ENCODE measurements at regions not wholly inside any gene's neighbourhood (a gene's known extent, or its start where the extent isn't known, plus 50 kb on each side); places are given as distances from the start of the nearest gene placed in this dataset.
"Not testable (repeated sequence)": the region's sequence is repeated elsewhere in the genome, so short reads cannot be mapped to it uniquely, and the experiment has no call there.

DNA sequence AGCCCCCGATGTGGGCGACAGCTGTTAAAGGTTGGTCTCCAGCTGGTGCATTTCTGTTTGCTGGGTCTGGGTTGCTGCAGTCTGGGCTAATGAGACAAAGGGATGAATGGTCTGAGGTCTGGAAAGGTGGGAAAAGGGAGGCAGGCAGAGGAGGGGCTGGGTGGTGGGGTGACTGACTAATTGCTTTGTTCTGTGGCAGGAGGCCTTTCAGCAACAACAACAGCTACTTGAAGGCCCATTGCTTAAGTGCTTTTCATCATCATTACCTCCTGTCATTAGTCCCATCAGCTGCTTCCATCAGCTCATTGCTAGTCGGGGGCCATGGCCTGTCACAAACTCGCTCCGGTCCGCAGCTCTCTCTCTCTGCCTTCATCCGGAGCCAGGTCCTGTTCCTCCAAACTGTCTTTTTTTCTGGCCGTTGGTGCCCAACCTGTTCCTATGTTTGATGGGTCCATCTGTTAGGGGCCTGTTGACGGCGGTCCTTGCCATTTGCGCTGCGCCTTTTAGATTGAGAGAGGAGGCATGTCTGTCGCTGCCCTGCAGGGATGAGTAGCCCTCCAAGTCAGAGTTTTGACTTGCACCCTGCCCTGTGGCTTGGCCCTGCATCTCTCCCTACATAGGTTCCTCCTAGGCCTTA lies 105.6 kb upstream of the PLXNA2 start:
- no peak for DNase-seq

DNA sequence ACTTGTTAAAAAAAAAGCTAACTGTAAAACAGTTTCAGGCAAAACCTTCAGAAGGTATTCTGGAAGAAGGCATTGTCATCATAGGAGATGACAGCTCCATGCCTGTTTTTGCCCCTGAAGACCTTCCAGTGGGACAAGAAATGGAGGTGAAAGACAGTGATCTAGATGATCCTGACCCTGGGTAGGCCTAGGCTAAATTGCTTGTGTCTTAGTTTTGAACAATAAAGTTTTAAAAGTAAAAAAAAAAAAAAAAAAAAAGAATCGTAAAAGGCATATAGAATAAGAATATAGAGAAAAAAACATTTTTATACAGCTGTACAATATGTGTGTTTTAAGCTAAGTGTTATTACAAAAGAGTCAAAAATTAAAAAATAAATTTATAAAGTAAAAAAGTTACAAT lies 106.6 kb upstream of the PLXNA2 start:
- DNase-seq: no peak

DNA sequence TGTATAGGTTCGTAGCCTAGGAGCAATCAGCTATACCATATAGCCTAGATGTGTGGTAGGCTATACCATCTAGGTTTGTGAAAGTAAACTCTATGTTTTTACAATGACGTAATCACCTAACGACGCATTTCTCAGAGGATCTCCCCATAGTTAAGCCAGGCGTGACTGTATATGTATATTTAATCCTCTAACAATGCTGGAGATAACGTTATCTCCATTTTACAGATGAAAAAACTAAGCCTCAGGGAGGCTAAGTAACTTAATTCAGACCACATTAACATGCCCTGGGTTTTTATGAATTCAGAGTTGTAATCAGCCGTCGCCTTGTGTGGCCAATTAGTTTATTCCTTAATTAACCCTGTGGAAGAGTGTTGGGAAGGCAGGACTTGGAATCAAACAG lies 107.7 kb upstream of the PLXNA2 start:
- no peak for DNase-seq

DNA sequence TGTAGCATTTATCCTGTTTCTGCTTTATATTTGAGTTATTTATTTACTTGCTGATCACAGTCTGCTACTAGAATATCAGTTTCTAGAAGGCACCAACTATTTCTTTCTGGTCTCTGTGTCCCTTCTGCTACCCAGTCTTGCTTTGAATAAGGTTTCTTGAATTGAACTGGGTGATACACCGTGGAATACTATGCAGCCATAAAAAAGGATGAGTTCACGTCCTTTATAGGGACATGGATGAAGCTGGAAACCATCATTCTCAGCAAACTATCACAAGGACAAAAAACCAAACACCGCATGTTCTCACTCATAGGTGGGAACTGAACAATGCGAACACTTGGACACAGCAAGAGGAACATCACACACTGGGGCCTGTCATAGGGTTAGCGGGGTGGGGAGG lies 109.6 kb upstream of the PLXNA2 start:
- DNase-seq: not testable (repeated sequence)

DNA sequence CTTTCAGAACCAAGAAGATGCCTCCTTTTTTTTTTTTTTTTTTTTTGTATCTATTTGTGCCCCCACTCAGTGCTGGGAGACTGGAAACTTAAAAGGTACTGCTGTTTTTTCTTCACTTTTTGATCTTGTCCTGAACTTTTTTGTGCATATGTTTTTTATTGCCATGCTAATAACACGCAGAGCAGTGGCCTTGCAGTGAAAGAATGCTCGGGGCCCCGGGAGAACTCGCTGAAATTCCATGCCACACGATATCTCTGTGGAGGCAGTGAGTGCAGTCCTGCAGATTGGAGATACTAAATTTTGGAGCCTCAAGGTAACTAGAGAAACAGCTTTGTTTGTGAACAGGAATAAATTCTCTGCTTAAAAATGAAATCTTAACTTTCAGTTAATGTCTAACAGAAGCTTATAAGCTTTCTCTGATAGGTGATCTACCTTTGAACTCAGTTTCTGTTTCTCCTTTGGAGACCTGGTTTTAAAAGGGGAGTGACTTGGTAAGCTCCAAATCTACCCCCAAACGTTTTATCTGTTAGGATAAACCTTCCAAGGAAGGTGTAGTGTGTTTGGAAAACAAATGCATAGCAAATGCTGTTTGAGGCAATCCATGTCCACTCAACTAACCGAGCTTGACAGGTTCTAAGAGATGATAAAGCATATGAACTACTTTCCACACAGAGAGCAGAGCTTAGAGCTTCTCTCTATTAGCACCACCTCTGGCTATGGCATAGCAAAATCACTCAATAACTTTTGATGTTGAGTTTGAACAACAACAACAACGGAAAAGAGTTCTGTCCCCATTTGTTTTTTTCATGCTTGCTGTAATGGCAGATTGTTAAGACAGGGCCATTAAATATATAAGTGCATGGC lies 113.7 kb upstream of the PLXNA2 start:
- DNase-seq: no peak

DNA sequence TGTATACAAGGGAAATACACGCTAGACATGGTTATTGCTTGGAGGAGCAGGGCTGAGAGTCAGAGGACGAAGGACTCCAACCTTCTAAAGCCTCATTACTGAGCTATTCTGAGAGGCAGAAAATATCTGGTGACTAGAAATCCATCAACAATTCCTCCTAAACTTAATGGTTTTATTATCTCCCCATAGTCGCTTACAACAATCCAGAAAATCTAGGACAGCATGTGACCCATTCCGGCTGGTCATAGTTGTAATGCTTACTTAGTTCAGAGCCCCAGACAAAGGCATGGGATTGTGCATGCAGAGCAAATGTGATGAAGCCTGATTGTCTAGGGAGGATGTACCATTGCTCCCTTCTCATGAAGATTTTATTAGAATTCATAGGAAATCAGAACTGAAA lies 114.5 kb upstream of the PLXNA2 start:
- DNase-seq: no peak

DNA sequence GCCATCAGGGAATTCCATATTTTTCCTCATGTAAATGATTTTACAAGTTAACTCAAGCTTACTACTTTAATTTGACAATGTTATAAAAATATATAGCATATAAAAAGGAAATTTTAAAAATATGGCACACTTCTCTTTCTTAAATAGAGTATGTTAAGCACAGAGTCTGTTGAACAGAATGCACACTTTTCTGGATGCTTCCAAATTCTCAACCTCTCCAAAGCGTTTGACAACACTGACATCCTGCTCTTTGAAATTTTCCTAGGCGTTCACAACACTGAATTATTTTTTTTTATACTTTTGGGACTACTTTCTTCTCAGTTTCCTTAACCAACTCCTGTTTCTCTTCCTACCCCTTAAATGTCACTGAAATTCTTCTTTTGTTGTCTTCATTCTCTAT lies 117.8 kb upstream of the PLXNA2 start:
- DNase-seq: no peak

DNA sequence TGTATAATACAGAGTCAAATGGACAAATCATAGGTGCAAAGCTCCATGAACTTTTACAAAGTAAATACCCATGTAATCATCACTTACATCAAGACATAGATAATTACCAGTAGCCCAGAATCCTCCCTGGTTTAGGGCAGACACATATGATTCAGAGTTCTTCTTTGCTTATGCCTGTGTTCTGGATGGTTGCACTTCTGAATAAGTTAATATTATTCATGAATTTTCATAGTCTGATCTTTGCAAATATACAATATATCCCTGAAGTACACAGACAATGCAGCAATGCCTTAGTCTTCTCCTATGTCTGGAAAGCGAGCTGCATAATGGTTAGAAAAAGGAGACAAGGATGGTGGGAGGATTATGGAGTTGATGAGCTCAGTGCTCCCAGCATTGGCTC lies 122.4 kb upstream of the PLXNA2 start:
- DNase-seq: no peak

DNA sequence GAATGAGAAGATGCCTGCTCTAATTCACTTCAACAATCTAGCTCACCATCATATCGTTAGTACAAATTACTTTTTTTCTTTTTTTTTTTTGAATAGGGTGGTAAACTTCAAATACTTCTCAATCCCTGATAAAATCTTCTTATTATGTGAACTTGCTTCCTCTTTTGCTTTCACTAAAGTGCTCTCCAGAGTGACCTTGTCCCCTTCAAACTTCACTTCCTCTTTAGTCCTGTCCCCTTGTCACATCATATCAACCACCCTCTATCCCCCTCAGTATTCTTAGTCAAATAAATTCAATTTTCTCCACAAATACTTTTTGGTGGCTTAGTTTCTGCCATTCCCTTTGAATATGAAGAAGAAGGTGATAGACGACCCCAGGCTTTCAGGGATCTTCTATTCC lies 124.9 kb upstream of the PLXNA2 start:
- no peak for DNase-seq

DNA sequence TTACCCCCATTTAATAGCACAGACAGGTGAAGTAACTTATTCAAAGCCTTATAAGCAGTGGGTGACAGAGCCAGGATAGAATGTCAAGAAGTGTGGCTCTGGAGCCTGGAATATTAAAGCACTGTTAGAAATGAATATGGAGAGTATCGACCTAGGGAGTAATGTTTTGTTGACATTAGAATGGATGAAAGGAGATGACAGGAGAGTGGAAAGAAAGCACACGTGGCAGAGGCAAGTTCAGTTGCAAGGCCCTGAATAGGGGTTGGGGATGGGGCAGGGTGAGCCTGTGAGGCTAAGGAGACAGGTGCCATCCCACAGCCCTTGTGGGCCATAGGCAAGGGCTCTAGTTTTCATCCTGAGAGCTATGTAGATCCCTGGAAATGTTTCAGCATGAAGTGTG lies 125.5 kb upstream of the PLXNA2 start:
- no peak for DNase-seq

DNA sequence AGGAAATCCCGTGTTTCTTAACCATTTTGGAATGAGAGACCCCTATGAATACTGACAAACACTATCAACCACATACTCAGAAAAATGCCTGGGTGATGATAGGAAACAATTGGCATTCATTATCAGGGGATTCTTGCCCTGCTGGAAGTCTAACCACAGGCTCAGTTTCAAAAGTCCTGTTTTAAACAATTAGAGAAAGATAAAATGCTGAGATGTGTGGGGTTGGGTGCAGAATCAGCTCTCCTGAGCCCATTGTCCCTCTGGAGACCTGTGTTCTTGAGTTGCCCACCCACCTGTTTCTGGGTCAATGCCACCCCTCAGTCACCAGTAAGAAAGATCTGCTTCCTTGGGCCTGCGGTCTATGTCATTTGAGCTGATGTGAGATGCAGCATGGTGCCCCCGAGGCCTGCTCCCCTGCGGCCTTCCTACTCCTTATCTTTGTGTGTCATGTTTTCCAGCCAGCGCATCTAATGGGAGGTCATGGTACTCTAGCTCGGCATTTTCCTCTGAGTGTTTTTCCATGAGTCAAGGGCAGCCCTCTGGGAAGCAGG lies 130.3 kb upstream of the PLXNA2 start:
- DNase-seq: no peak

DNA sequence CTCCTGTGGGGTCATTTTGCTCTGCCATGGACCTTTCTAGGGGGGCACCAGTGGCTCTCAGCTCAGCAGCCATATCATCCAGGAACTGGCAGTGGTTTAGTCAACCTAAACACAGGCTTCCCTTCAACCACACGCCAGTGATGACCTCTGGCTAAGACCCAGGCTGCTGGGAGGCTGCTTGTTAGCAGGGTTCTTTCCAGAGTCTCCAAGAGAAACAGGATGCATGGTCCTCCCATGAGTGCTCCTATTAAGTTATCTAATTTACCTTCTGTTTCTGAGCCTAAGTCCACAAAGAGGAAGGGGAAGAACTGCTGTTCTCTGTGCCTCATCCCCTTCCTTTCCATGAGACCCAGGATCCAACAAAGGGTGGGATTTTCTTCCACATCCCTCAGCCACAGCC lies 137.3 kb upstream of the PLXNA2 start:
- no peak for DNase-seq

DNA sequence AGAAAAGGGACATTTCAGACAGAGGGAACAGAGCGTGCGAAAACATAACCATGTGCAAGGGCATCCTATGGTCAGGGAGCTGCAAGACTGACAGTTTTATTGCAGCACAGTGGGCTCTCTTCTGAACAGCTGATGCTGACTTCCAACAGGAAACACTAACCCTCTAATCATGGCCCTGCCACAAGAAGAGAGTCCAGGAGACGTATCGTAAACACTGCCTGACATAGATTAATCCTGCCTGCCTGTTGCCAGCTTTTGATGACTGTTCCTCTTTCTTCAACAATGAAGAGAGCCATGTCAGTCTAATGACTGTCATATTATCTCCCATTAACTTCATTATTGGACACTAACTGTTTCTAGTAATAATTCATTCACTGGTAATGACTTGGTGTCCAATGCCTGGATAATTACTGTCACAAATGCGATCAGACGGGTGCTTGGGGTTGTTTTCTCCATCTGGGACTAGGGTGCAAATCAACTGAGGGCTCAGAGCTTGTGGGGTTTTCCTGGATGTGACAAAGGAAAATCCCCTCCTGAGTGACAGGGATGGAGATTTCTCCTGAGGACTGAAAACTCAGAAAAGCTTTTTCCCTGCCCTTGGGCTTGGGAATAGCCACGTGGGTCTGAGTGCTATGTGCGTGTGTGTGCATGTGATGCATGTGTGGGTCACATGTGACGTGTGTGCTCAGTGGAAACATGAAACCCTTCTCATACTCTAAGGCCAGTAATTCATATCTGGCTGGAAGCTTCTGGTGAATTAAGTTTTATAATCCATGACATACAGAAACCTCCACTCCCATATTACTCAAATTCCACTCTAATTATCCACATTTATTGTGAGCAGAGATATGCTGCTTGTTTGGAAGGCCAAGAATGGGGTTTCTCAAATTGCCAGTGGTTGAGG lies 144.0 kb upstream of the PLXNA2 start:
- no peak for DNase-seq

DNA sequence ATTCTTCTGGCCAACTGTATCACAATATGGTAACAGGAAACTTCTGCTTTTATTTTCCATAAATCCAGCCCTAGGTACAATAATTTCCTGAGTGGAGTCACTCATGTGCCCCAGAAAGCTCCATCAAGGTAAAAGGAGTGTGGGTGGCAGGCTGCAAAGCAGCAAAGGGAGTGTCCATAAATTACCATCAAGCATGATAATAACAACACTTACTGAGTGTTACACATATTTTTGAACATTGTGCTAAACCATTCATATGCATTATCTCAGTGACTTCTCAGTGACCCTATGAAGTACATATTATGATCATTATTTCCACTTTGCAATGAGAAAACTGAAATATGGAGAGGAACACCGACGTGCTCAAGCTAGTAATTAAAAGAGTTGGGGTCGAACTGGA lies 149.2 kb upstream of the PLXNA2 start:
- DNase-seq: no peak

DNA sequence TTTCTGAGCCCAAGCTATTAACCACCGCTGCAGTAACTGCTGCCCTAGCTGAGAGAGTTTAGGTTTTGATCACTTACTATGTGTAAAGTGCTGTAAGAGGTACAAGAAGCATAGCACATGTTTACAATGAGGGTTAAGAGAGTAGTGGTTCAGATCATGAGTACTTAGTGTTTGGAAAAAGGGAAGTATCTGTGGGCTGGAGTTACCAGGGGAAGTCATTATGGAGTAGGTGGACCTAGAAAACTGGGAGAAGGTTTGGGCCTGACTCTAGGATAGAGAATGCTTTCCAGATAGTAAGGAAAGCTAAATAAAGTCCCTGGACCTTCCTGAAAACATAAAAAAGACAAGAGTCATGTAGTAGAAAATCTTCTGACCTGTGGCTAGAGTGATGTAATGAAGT lies 149.6 kb upstream of the PLXNA2 start:
- DNase-seq: no peak

DNA sequence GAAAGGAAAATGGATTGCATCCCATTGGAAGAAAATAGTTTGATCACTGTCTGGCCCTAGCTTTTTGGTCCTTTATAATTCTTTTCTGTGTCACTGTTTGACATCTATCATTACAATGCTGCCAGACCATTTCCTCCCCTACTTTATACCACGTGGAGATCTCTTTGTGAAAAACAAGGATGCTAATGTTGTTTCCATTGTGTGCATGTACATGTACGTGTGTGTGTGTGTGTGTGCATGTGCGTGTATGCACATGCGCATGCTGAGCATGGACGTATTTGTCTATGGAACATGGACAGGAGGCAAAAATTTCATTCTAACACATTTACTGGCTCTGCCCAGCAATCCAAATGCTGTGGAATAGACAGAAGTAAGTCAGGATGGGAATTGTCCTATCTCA lies 153.1 kb upstream of the PLXNA2 start:
- DNase-seq: no peak

DNA sequence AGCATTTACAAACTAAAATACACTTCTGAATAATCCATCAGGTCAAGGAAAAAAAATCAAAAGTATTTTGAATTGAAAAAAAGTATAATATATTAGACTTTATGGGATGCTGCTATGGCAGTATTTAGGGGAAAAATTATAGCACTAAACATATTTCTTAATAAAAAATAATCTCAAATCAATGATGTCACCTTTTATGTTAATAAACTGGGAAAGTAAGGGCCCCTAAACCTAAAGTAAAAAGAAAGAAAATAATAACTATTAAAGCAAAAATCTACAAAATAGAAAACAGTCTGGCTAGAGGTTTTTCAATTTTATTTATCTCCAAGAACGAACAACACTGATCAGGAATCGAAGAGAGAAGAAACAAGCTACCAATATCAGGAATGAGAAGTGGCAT lies 160.8 kb upstream of the PLXNA2 start:
- no peak for DNase-seq

DNA sequence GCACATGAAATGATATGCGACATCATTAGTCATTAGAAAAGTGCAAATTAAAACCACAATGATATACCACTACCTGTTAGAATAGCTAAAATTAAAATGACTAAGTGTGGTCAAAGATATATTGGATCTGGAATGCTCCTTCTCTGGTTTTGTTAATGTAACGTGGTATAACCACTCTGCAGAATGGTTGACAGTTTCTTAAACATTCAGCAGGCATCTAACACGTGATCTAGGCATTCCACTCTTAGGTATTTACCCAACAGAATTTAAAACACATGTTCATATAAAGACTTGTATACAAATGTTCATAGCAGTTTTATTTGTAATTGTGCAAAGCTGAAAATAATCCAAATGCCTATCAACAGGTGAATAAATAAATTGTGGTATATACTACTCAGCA lies 165.0 kb upstream of the PLXNA2 start:
- no peak for DNase-seq

DNA sequence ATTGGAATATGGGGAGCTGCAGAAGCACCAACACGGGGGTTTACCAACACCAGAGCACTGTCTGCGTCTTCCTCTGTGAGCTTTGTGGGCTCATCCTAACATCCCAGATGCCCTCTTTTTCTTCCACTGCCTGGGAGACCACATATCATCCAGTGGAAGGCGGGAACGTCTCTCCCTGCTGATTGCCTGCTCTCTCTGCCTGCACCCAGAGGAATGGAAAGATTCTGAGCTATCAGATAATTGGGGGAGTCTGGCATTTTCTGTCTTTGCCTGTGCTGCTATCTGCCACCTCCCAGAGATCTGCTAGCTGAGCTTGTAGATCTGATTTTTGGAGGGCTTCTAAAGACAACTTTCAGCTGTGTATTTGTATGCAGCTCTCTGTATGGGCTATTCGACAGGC lies 166.2 kb upstream of the PLXNA2 start:
- DNase-seq: no peak

DNA sequence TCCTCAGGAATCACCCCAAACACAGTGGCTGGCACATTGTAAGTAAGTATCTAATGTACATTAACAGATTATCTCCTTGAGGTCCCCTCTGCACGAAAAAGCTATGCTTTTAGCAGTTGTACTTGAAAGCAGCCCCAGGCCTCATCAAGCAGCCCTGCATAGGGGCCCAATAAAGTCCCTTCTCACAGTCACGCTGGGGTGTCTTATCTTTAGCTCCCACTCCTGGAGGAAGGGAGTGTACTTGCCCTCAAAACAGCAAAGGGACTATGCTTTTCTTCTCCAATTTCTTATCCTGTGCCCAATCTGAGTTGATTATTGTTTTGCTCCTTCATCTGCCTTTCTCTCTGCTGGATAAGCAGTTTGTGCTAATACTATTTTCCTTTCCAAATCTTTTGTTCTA lies 168.8 kb upstream of the PLXNA2 start:
- no peak for DNase-seq

DNA sequence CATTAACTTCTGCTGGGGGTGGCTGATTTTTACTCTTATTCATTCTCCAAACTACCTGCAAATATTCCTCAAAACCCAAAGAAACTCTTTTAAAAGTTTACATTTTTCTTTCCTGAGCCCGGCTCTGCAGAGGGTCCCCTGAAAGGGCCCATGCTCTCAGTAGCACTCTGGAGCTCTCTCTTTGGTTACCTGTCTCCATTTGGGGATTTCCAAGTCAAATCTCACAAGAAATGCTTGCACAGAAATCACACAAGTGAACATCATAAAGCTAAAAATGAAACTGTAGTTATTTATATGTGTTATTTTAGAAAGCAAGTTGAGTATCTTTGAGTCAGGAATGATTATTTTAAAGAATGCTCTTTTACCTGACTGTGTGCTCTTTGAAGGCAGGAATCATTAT lies 174.5 kb upstream of the PLXNA2 start:
- no peak for DNase-seq

DNA sequence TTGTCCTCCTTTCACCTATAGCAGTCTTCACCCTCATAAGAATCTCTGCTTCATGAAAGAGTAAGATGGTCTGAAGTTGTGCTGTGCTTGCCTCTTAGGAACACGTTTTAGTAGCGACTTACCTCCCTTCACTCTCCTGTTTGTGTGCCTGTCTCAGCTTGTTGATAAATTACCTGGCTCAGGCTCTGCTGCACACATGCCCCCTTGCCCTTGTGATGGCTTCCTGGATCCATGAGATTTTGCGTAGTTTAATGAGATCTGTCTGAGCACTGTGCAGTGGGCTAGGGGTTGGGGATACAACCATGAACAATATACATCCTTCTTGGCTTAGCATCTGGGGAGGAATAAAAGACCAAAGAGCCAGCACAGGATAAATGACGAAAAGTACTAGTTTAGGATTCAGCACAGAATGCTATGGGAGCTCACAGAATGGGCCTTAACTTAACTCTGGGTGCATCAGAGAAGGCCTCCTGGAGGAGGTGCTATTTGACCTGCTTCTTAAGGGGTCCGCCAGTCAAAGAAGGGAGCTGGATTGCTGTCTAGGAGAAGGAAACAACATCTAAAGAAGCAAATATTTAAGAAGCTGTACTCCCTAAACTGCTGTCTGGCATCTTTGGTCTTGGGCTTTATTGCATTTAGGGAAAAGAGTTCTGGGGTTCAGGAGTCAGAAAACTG lies 175.7 kb upstream of the PLXNA2 start:
- no peak for DNase-seq

DNA sequence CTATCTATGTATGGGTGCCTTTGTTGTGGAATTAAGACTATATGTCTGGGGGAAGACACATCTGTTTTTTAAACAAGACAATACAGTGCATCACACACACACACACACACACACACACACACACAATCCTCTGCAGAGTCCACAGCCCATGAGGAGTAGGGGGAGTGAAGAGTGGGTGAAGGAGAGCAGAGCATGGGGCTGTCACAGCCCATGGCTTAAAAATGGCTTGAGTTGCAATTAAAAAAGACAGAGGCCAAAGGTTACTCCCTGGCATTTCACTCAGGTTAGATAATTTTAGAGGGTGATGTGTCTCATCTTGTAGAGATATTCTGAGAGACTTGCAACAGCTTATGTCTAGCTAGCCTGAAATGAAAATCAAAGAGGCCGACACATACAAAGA lies 176.5 kb upstream of the PLXNA2 start:
- DNase-seq: no peak

Data from SHP77 treated with DMSO at 0.1 percent for 48 hours (cell line).